HCT116 (cell line): ENCODE measurements at regions not wholly inside any gene's neighbourhood (a gene's known extent, or its start where the extent isn't known, plus 50 kb on each side); places are given as distances from the start of the nearest gene placed in this dataset.

ENCODE experiments used
- ATAC-seq: fragments of 200-7000 bp; cut with Tn5 transposase; 2 replicates; pipeline ENCODE4 v1.9.1; 2020; ENCODE audit warnings: mild to moderate bottlenecking, moderate library complexity
- BruUV-seq: library from RNA; stranded (reverse); fragments of 400-500 nt; replicated peaks from 2 replicates; lab custom pipeline; 2021; lab: Mats Ljungman, UMichigan
- CTCF ChIA-PET: fragments of 300-600 bp; sonication (Branson Sonifier 250); formaldehyde crosslinking; loops from one replicate; lab custom pipeline; 2021; ENCODE audit warnings: antibody characterized with exemption; lab: Charles Lee
- POLR2A ChIA-PET: fragments of 300-600, 350-600 bp; sonication (Branson Sonifier 250); formaldehyde crosslinking; loops from one replicate; lab custom pipeline; 2021; ENCODE audit warnings: antibody characterized with exemption; lab: Charles Lee
- RAD21 ChIA-PET, 2 experiments: fragments of 300-600 bp; sonication (Branson Sonifier 250); formaldehyde crosslinking; loops; one replicate each; lab custom pipeline; 2023; ENCODE audit warnings: low total read pairs in 2 of 2; ENCODE audit not compliant: uncharacterized antibody in 2 of 2, unreplicated experiment in 2 of 2, low non-redundant PET in 1 of 2; lab: Charles Lee
- DNase-seq: peaks from one replicate; pipeline ENCODE4 v3.0.0-alpha.2; 2010; ENCODE audit warnings: low read depth, low spot score
- H2AFZ ChIP-seq: fragments of 200-600 bp; shearing (Covaris generic), sonication (generic); 2 replicates; pipeline ENCODE4 v1.6.1; 2017; ENCODE audit warnings: low read depth, mixed run types, mixed read lengths, antibody characterized with exemption, low read length; ENCODE audit not compliant: poor library complexity, severe bottlenecking
- H3K27ac ChIP-seq: 2 replicates; pipeline ENCODE4 v1.5.1; 2012; ENCODE audit warnings: low read depth, low read length
- H3K27me3 ChIP-seq: fragments of 200-600 bp; sonication (generic); 2 replicates; pipeline ENCODE4 v1.6.1; 2016; ENCODE audit warnings: mixed run types, low read length, mixed read lengths; ENCODE audit not compliant: insufficient read depth
- H3K36me3 ChIP-seq, 2 experiments: fragments of 200-500 bp in 1 of 2; fragments of 200-600 bp in 1 of 2; sonication (Bioruptor generic) in 1 of 2; sonication (generic) in 1 of 2; 2 replicates each; pipeline versions ENCODE4 v1.5.1 to v1.6.1; 2014 to 2016; ENCODE audit warnings: low read length in 2 of 2, inconsistent platforms in 1 of 2, mixed read lengths in 1 of 2, mixed run types in 1 of 2; ENCODE audit not compliant: insufficient read depth in 2 of 2, control insufficient read depth in 1 of 2
- H3K4me1 ChIP-seq, 2 experiments: fragments of 200-600 bp in 1 of 2; sonication (generic) in 1 of 2; 2 replicates each; pipeline versions ENCODE4 v1.5.1 to v1.6.1; 2012 to 2017; ENCODE audit warnings: low read length in 2 of 2, inconsistent platforms in 1 of 2, mild to moderate bottlenecking in 1 of 2, mixed read lengths in 1 of 2, mixed run types in 1 of 2, moderate library complexity in 1 of 2; ENCODE audit not compliant: insufficient read depth in 2 of 2, control insufficient read depth in 1 of 2
- H3K4me2 ChIP-seq: fragments of 200-600 bp; sonication (generic); 2 replicates; pipeline ENCODE4 v1.6.1; 2017; ENCODE audit warnings: mixed run types, low read length, mixed read lengths
- H3K4me3 ChIP-seq, 2 experiments: fragments of 200-600 bp in 1 of 2; sonication (generic) in 1 of 2; replicated peaks in 1 of 2; 2 replicates each; pipeline ENCODE4 v1.5.1; 2011 to 2016; ENCODE audit warnings: low read length in 2 of 2, control low read depth in 1 of 2, low read depth in 1 of 2, mild to moderate bottlenecking in 1 of 2, mixed read lengths in 1 of 2, mixed run types in 1 of 2
- H3K79me2 ChIP-seq: fragments of 200-600 bp; sonication (generic); 2 replicates; pipeline ENCODE4 v1.6.1; 2017; ENCODE audit warnings: mild to moderate bottlenecking, mixed run types, low read length, moderate library complexity, mixed read lengths; ENCODE audit not compliant: insufficient read depth
- H3K9ac ChIP-seq: fragments of 200-600 bp; sonication (generic); 2 replicates; pipeline ENCODE4 v1.6.1; 2016; ENCODE audit warnings: low read length, mixed read lengths
- H3K9me2 ChIP-seq: fragments of 200-600 bp; sonication (generic), shearing (Covaris generic); 2 replicates; pipeline ENCODE4 v1.6.1; 2017; ENCODE audit warnings: mixed run types, mild to moderate bottlenecking, moderate library complexity; ENCODE audit not compliant: insufficient read depth
- H3K9me3 ChIP-seq, 2 experiments: fragments of 200-500 bp in 1 of 2; fragments of 200-600 bp in 1 of 2; sonication (Bioruptor generic) in 1 of 2; sonication (generic) in 1 of 2; 2 replicates each; pipeline ENCODE4 v1.6.1; 2014 to 2017; ENCODE audit warnings: low read length in 2 of 2, mixed read lengths in 2 of 2, inconsistent platforms in 1 of 2, low read depth in 1 of 2, mild to moderate bottlenecking in 1 of 2, mixed run types in 1 of 2, moderate library complexity in 1 of 2; ENCODE audit not compliant: control insufficient read depth in 1 of 2, insufficient read depth in 1 of 2
- H4K20me1 ChIP-seq: fragments of 200-600 bp; sonication (generic), shearing (Covaris generic); 2 replicates; pipeline ENCODE4 v1.6.1; 2017; ENCODE audit warnings: mixed run types, mild to moderate bottlenecking, moderate library complexity; ENCODE audit not compliant: insufficient read depth
- CTCF ChIP-seq, 3 experiments: fragments of 200-600 bp in 1 of 3; sonication (generic) in 1 of 3; IDR thresholded peaks in 2 of 3; conservative IDR thresholded peaks in 1 of 3; 2 replicates each; pipeline ENCODE4 v1.5.1; 2012 to 2017; ENCODE audit warnings: low read depth in 2 of 3, low read length in 2 of 3, antibody characterized with exemption in 1 of 3, borderline replicate concordance in 1 of 3, control low read depth in 1 of 3, mild to moderate bottlenecking in 1 of 3, mixed read lengths in 1 of 3, mixed run types in 1 of 3, moderate library complexity in 1 of 3; ENCODE audit not compliant: insufficient read depth in 1 of 3
- EGR1 ChIP-seq: IDR thresholded peaks from 2 replicates; pipeline ENCODE4 v1.6.1; 2012; ENCODE audit warnings: low read depth
- EZH2phosphoT487 ChIP-seq: fragments of 200-600 bp; IDR thresholded peaks from 2 replicates; pipeline ENCODE4 v1.6.1; 2018; ENCODE audit warnings: antibody characterized with exemption, borderline replicate concordance
- MAX ChIP-seq: IDR thresholded peaks from 2 replicates; pipeline ENCODE4 v1.6.1; 2012
- RAD21 ChIP-seq: IDR thresholded peaks from 2 replicates; pipeline ENCODE4 v1.6.1; 2012; ENCODE audit warnings: low read depth, mild to moderate bottlenecking
- SRF ChIP-seq: IDR thresholded peaks from 2 replicates; pipeline ENCODE4 v1.6.1; 2012; ENCODE audit warnings: low read depth
- YY1 ChIP-seq: IDR thresholded peaks from 2 replicates; pipeline ENCODE4 v1.6.1; 2011; ENCODE audit warnings: low read length, low read depth, moderate library complexity, mild to moderate bottlenecking; ENCODE audit not compliant: insufficient replicate concordance; ENCODE audit errors: extremely low read depth
- ZBTB33 ChIP-seq: IDR thresholded peaks from 2 replicates; pipeline ENCODE4 v1.6.1; 2011; ENCODE audit warnings: mild to moderate bottlenecking, low read length, moderate library complexity; ENCODE audit not compliant: insufficient replicate concordance; ENCODE audit errors: extremely low read depth
- ZFX ChIP-seq: fragments of 450-650 bp; IDR thresholded peaks from 2 replicates; pipeline ENCODE4 v1.6.1; 2017
- ZNF274 ChIP-seq: fragments of 200-500 bp; sonication (Bioruptor generic); IDR thresholded peaks from 2 replicates; pipeline ENCODE4 v1.6.1; 2014; ENCODE audit warnings: mild to moderate bottlenecking, low read depth, low read length, inconsistent platforms
- intact Hi-C: fragments of 100-400 bp; cut with micrococcal nuclease; formaldehyde crosslinking; loops from 2 replicates; pipeline ENCODE4 v1.10.0; 2022
- TF ChIP-seq, protein P1 (sequence below): IDR thresholded peaks from 2 replicates; pipeline ENCODE4 v1.6.1; 2012; ENCODE audit warnings: low read depth

GRCh38 chr1:216815260-216816131 lies 92.3 kb upstream of the ESRRG start:
- TF ChIP-seq RAD21 (no peak), MAX (no peak), YY1 (no peak), SRF (no peak), EGR1 (no peak), EZH2phosphoT487 (no peak), ZBTB33 (no peak), CTCF (IDR thresholded peaks at IDR 0.05 in 2 of 3, conservative IDR thresholded peaks at IDR 0.05 in 1 of 3; ENCODE audit: borderline replicate concordance in 1 of 3, insufficient read depth in 1 of 3, low read depth in 2 of 3, low read length in 2 of 3) (no peak), ZNF274 (no peak), ZFX (no peak)
- TF ChIP-seq, protein P1, sequence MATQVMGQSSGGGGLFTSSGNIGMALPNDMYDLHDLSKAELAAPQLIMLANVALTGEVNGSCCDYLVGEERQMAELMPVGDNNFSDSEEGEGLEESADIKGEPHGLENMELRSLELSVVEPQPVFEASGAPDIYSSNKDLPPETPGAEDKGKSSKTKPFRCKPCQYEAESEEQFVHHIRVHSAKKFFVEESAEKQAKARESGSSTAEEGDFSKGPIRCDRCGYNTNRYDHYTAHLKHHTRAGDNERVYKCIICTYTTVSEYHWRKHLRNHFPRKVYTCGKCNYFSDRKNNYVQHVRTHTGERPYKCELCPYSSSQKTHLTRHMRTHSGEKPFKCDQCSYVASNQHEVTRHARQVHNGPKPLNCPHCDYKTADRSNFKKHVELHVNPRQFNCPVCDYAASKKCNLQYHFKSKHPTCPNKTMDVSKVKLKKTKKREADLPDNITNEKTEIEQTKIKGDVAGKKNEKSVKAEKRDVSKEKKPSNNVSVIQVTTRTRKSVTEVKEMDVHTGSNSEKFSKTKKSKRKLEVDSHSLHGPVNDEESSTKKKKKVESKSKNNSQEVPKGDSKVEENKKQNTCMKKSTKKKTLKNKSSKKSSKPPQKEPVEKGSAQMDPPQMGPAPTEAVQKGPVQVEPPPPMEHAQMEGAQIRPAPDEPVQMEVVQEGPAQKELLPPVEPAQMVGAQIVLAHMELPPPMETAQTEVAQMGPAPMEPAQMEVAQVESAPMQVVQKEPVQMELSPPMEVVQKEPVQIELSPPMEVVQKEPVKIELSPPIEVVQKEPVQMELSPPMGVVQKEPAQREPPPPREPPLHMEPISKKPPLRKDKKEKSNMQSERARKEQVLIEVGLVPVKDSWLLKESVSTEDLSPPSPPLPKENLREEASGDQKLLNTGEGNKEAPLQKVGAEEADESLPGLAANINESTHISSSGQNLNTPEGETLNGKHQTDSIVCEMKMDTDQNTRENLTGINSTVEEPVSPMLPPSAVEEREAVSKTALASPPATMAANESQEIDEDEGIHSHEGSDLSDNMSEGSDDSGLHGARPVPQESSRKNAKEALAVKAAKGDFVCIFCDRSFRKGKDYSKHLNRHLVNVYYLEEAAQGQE = no peak
- no peak overlapping the region for H3K4me3 ChIP-seq
- H3K4me2 ChIP-seq = no peak overlapping the region
- no peaks in the 10 kb centered on the region for H3K9me3 ChIP-seq
- POLR2A ChIA-PET = no interaction called here
- BruUV-seq = no TSS peak
- CTCF ChIA-PET = no interaction called here
- RAD21 ChIA-PET = no interaction called here
- H3K9ac ChIP-seq = no peak overlapping the region
- no peaks in the 10 kb centered on the region for H3K36me3 ChIP-seq
- ATAC-seq (no peak), DNase-seq (no peak)
- H3K79me2 ChIP-seq = no peaks in the 10 kb centered on the region
- H3K9me2 ChIP-seq = no peaks in the 10 kb centered on the region
- no peak overlapping the region for H3K27ac ChIP-seq
- no peaks in the 10 kb centered on the region for H3K4me1 ChIP-seq
- H4K20me1 ChIP-seq = no peaks in the 10 kb centered on the region
- H3K27me3 ChIP-seq = no peaks in the 10 kb centered on the region
- intact Hi-C loops = no loop called here
- H2AFZ ChIP-seq = no peak overlapping the region
